ENCODE measurements at regions not wholly inside any gene's neighbourhood (a gene's known extent, or its start where the extent isn't known, plus 50 kb on each side); places are given as distances from the start of the nearest gene placed in this dataset.

DNA sequence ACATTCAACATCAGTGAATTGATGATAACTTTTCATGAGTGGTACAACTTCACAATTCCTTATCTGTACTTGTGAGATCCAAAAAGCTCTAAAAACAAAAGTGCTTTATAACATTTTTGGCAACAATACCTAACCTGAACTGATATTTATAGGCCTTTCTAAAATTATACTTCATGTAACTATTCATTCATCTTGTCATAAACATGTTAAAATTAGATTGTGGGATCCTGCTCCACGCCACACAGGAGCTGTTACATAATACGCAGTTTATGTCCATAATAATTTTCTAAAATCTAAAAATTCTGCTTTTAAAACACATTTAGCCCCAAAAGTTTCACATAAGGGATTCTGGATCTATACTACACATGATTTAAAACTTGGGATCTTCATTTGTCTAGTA is 908.5 kb upstream of the CHAC2 start:
- DNase-seq (ENCODE audit: low read depth, low spot score): no peak
- no peaks in the 10 kb centered on the region for H3K27me3 ChIP-seq (ENCODE audit: control insufficient read depth, extremely low read depth, insufficient read depth, low read length)
- no peak overlapping the region for H3K27ac ChIP-seq (ENCODE audit: control insufficient read depth, insufficient read depth, low read length)
- dilution Hi-C loops (cut with MboI; ENCODE audit: extremely low pct_ligation_motif_present, low sequenced_read_pairs): no loop called here
- H3K4me2 ChIP-seq (ENCODE audit: control insufficient read depth, extremely low read depth, insufficient read depth, low read depth, low read length): no peak overlapping the region
- no peak overlapping the region for H3K4me3 ChIP-seq (ENCODE audit: control insufficient read depth in 2 of 3, extremely low read depth in 1 of 3, insufficient read depth in 2 of 3, low read depth in 1 of 3, low read length in 3 of 3)
- no peak for TF ChIP-seq EZH2 (IDR thresholded peaks at IDR 0.05; ENCODE audit: low read length)
- TF ChIP-seq, protein P1, sequence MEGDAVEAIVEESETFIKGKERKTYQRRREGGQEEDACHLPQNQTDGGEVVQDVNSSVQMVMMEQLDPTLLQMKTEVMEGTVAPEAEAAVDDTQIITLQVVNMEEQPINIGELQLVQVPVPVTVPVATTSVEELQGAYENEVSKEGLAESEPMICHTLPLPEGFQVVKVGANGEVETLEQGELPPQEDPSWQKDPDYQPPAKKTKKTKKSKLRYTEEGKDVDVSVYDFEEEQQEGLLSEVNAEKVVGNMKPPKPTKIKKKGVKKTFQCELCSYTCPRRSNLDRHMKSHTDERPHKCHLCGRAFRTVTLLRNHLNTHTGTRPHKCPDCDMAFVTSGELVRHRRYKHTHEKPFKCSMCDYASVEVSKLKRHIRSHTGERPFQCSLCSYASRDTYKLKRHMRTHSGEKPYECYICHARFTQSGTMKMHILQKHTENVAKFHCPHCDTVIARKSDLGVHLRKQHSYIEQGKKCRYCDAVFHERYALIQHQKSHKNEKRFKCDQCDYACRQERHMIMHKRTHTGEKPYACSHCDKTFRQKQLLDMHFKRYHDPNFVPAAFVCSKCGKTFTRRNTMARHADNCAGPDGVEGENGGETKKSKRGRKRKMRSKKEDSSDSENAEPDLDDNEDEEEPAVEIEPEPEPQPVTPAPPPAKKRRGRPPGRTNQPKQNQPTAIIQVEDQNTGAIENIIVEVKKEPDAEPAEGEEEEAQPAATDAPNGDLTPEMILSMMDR (optimal IDR thresholded peaks at IDR 0.05 in 1 of 3, IDR thresholded peaks at IDR 0.05 in 1 of 3, conservative IDR thresholded peaks at IDR 0.05 in 1 of 3; ENCODE audit: extremely low read depth in 1 of 3, insufficient read depth in 2 of 3, low read length in 3 of 3): no peak
- no peaks in the 10 kb centered on the region for H3K4me1 ChIP-seq (ENCODE audit: control insufficient read depth, extremely low read depth, insufficient read depth, low read length)
- no peak overlapping the region for H3K9ac ChIP-seq (ENCODE audit: control insufficient read depth, extremely low read depth, insufficient read depth, low read length)
- no peak for FAIRE-seq
- no peaks in the 10 kb centered on the region for H3K9me3 ChIP-seq (ENCODE audit: control insufficient read depth, low read depth, low read length)
- H3K9me1 ChIP-seq (ENCODE audit: control insufficient read depth, extremely low read depth, insufficient read depth, low read length): no peaks in the 10 kb centered on the region
- no peaks in the 10 kb centered on the region for H4K20me1 ChIP-seq (ENCODE audit: control insufficient read depth, extremely low read depth, insufficient read depth, low read length)
- H3K79me2 ChIP-seq (ENCODE audit: control insufficient read depth, insufficient read depth, low read length): no peaks in the 10 kb centered on the region
- H2AFZ ChIP-seq (ENCODE audit: control insufficient read depth, low read length): no peak overlapping the region
- no peaks in the 10 kb centered on the region for H3K36me3 ChIP-seq (ENCODE audit: control insufficient read depth in 2 of 2, extremely low read depth in 1 of 2, insufficient read depth in 2 of 2, low read length in 2 of 2)

DNA sequence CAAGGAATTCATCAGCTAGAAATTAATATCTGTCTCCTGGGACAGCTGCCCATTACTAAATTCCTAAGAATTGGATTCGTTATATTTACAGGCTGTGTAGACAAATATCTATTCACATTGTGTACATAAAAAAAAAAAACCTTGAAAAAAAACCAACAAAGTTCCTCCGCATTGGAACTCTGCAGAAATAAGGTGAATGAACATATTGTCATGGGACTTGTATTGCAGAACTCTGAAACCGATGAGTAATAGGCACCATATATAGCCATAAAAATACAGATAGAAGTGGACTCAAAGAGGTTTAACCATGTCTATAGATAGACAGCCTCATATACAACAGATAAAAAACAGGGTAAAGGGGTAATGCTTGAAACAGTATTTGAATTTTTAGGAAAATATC is 909.9 kb upstream of the CHAC2 start:
- Histone ChIP-seq H3K9ac (ENCODE audit: control insufficient read depth, extremely low read depth, insufficient read depth, low read length) (no peak overlapping the region), H3K27ac (ENCODE audit: control insufficient read depth, insufficient read depth, low read length) (no peak overlapping the region), H3K9me3 (ENCODE audit: control insufficient read depth, low read depth, low read length) (peaks cover 1% of the 10 kb centered on the region), H3K9me1 (ENCODE audit: control insufficient read depth, extremely low read depth, insufficient read depth, low read length) (no peaks in the 10 kb centered on the region), H3K36me3 (ENCODE audit: control insufficient read depth in 2 of 2, extremely low read depth in 1 of 2, insufficient read depth in 2 of 2, low read length in 2 of 2) (no peaks in the 10 kb centered on the region), H3K4me1 (ENCODE audit: control insufficient read depth, extremely low read depth, insufficient read depth, low read length) (no peaks in the 10 kb centered on the region), H3K4me3 (ENCODE audit: control insufficient read depth in 2 of 3, extremely low read depth in 1 of 3, insufficient read depth in 2 of 3, low read depth in 1 of 3, low read length in 3 of 3) (no peak overlapping the region), H3K79me2 (ENCODE audit: control insufficient read depth, insufficient read depth, low read length) (no peaks in the 10 kb centered on the region), H3K27me3 (ENCODE audit: control insufficient read depth, extremely low read depth, insufficient read depth, low read length) (no peaks in the 10 kb centered on the region), H3K4me2 (ENCODE audit: control insufficient read depth, extremely low read depth, insufficient read depth, low read depth, low read length) (no peak overlapping the region), H4K20me1 (ENCODE audit: control insufficient read depth, extremely low read depth, insufficient read depth, low read length) (no peaks in the 10 kb centered on the region), H2AFZ (ENCODE audit: control insufficient read depth, low read length) (no peak overlapping the region)
- DNase-seq (ENCODE audit: low read depth, low spot score) (no peak), FAIRE-seq (no peak)
- dilution Hi-C loops (cut with MboI; ENCODE audit: extremely low pct_ligation_motif_present, low sequenced_read_pairs): no loop called here
- TF ChIP-seq, protein P1 (optimal IDR thresholded peaks at IDR 0.05 in 1 of 3, IDR thresholded peaks at IDR 0.05 in 1 of 3, conservative IDR thresholded peaks at IDR 0.05 in 1 of 3; ENCODE audit: extremely low read depth in 1 of 3, insufficient read depth in 2 of 3, low read length in 3 of 3): no peak
- TF ChIP-seq EZH2 (IDR thresholded peaks at IDR 0.05; ENCODE audit: low read length): no peak
